Upper lobe of right lung (tissue), 1 donor: ENCODE measurements at regions not wholly inside any gene's neighbourhood (a gene's known extent, or its start where the extent isn't known, plus 50 kb on each side); places are given as distances from the start of the nearest gene placed in this dataset.

Experiments
- ATAC-seq: fragments of 200-7000 bp; cut with Tn5 transposase; one replicate; pipeline ENCODE4 v1.9.1; 2020; ENCODE audit warnings: mild to moderate bottlenecking, moderate library complexity
- DNase-seq: peaks from one replicate; pipeline ENCODE4 v3.0.0-alpha.2; 2020
- H3K27ac ChIP-seq: fragments of 200-600 bp; one replicate; pipeline ENCODE4 v1.8.0; 2022
- H3K27me3 ChIP-seq: fragments of 200-600 bp; one replicate; pipeline ENCODE4 v1.8.0; 2022; ENCODE audit warnings: mild to moderate bottlenecking
- H3K36me3 ChIP-seq: fragments of 200-600 bp; one replicate; pipeline ENCODE4 v1.8.0; 2022
- H3K4me1 ChIP-seq: fragments of 200-600 bp; one replicate; pipeline ENCODE4 v1.8.0; 2022
- H3K4me3 ChIP-seq: fragments of 200-600 bp; one replicate; pipeline ENCODE4 v1.8.0; 2022; ENCODE audit warnings: mild to moderate bottlenecking
- H3K9me3 ChIP-seq: fragments of 200-600 bp; one replicate; pipeline ENCODE4 v1.8.0; 2022
- CTCF ChIP-seq: fragments of 200-600 bp; IDR thresholded peaks from one replicate; pipeline ENCODE4 v1.8.0; 2022; ENCODE audit warnings: antibody characterized with exemption
- intact Hi-C: fragments of 100-400 bp; cut with DNase I; formaldehyde crosslinking; loops from one replicate; pipeline ENCODE4 v1.11.0; 2022
- donor health status: DM: no; HTN: yes; CAD: no; lungs with severe emphysema.

- TF ChIP-seq CTCF, result no peak
- H3K4me3 ChIP-seq, result no peak overlapping the region
- no peaks in the 10 kb centered on the region for H3K4me1 ChIP-seq
- intact Hi-C loops, result no loop called here
- ATAC-seq (no peak), DNase-seq (no peak)
- no peaks in the 10 kb centered on the region for H3K36me3 ChIP-seq
- no peak overlapping the region for H3K27ac ChIP-seq
- no peaks in the 10 kb centered on the region for H3K9me3 ChIP-seq
- H3K27me3 ChIP-seq, result no peaks in the 10 kb centered on the region
Measured at GRCh38 chr7:46160861-46161260, 239.8 kb upstream of the IGFBP3 start.

- Histone ChIP-seq H3K9me3 (no peaks in the 10 kb centered on the region), H3K4me1 (no peaks in the 10 kb centered on the region), H3K36me3 (no peaks in the 10 kb centered on the region), H3K27ac (no peak overlapping the region), H3K4me3 (no peak overlapping the region), H3K27me3 (no peaks in the 10 kb centered on the region)
- DNase-seq (no peak), ATAC-seq (no peak)
- intact Hi-C loops, result no loop called here
- no peak for TF ChIP-seq CTCF
Measured at GRCh38 chr7:46157931-46158330, 236.9 kb upstream of the IGFBP3 start.

GRCh38 chr7:46157404-46157803, 236.3 kb upstream of the IGFBP3 start:
- DNase-seq (no peak), ATAC-seq (no peak)
- H3K27me3 ChIP-seq, result no peaks in the 10 kb centered on the region
- no peak for TF ChIP-seq CTCF
- intact Hi-C loops, result no loop called here
- no peak overlapping the region for H3K4me3 ChIP-seq
- H3K36me3 ChIP-seq, result no peaks in the 10 kb centered on the region
- no peaks in the 10 kb centered on the region for H3K4me1 ChIP-seq
- H3K27ac ChIP-seq, result no peak overlapping the region
- H3K9me3 ChIP-seq, result no peaks in the 10 kb centered on the region

- Histone ChIP-seq H3K4me1 (no peaks in the 10 kb centered on the region), H3K4me3 (no peak overlapping the region), H3K27me3 (no peaks in the 10 kb centered on the region), H3K27ac (no peak overlapping the region), H3K36me3 (no peaks in the 10 kb centered on the region), H3K9me3 (no peaks in the 10 kb centered on the region)
- intact Hi-C loops, result no loop called here
- no peak for TF ChIP-seq CTCF
- DNase-seq (no peak), ATAC-seq (no peak)
Measured at GRCh38 chr7:46156853-46157252, 235.8 kb upstream of the IGFBP3 start.

GRCh38 chr7:46156086-46156485, 235.0 kb upstream of the IGFBP3 start:
- Histone ChIP-seq H3K27me3 (no peaks in the 10 kb centered on the region), H3K36me3 (no peaks in the 10 kb centered on the region), H3K4me1 (no peaks in the 10 kb centered on the region), H3K9me3 (no peaks in the 10 kb centered on the region), H3K27ac (no peak overlapping the region), H3K4me3 (no peak overlapping the region)
- intact Hi-C loops, result no loop called here
- ATAC-seq (no peak), DNase-seq (no peak)
- no peak for TF ChIP-seq CTCF

- Histone ChIP-seq H3K9me3 (no peaks in the 10 kb centered on the region), H3K27me3 (no peaks in the 10 kb centered on the region), H3K4me3 (no peak overlapping the region), H3K36me3 (no peaks in the 10 kb centered on the region), H3K4me1 (no peaks in the 10 kb centered on the region), H3K27ac (no peak overlapping the region)
- ATAC-seq (no peak), DNase-seq (no peak)
- TF ChIP-seq CTCF, result no peak
- intact Hi-C loops, result no loop called here
Measured at GRCh38 chr7:46155367-46155766, 234.3 kb upstream of the IGFBP3 start.
